ENCODE measurements at regions not wholly inside any gene's neighbourhood (a gene's known extent, or its start where the extent isn't known, plus 50 kb on each side); places are given as distances from the start of the nearest gene placed in this dataset.

DNA sequence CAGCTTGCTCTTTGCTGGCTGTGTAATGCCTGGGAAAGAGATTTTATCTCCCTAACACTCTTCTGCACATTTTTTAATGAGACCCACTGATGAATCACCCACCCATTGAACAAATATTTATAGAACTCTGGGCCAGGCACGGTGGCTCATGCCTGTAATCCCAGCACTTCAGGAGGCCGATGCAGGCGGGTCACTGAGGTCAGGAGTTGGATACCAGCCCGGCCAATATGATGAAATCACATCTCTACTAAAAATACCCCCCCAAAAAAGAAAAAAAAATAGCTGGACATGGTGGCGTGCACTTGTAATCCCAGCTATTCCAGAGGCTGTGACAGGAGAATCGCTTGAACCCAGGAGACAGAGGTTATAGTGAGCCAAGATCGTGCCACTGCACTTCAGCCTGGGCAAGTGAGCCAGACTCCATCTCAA lies 82.1 kb upstream of the SIRPA start:
- no peak overlapping the region for H3K27ac ChIP-seq (ENCODE audit: low read depth in 2 of 2, low read length in 1 of 2)
- H3K4me3 ChIP-seq (ENCODE audit: low read depth in 1 of 2, low read length in 2 of 2): no peak overlapping the region
- no peaks in the 10 kb centered on the region for H3K27me3 ChIP-seq (ENCODE audit: control insufficient read depth in 1 of 2, insufficient read depth in 2 of 2, low read length in 2 of 2)
- 30 to 36% methylated on average over 7 of the region's 7 CpGs for WGBS, 2 donors
- H3K9me3 ChIP-seq (ENCODE audit: control insufficient read depth in 2 of 2, insufficient read depth in 1 of 2, low read depth in 1 of 2, low read length in 1 of 2): no peaks in the 10 kb centered on the region
- H3K36me3 ChIP-seq (ENCODE audit: control insufficient read depth in 2 of 2, insufficient read depth in 2 of 2, low read length in 1 of 2): no peaks in the 10 kb centered on the region
- peaks cover 0 to 7% of the 10 kb centered on the region in 2 donors for H3K4me1 ChIP-seq (ENCODE audit: control insufficient read depth in 2 of 2, insufficient read depth in 2 of 2, low read length in 1 of 2)

DNA sequence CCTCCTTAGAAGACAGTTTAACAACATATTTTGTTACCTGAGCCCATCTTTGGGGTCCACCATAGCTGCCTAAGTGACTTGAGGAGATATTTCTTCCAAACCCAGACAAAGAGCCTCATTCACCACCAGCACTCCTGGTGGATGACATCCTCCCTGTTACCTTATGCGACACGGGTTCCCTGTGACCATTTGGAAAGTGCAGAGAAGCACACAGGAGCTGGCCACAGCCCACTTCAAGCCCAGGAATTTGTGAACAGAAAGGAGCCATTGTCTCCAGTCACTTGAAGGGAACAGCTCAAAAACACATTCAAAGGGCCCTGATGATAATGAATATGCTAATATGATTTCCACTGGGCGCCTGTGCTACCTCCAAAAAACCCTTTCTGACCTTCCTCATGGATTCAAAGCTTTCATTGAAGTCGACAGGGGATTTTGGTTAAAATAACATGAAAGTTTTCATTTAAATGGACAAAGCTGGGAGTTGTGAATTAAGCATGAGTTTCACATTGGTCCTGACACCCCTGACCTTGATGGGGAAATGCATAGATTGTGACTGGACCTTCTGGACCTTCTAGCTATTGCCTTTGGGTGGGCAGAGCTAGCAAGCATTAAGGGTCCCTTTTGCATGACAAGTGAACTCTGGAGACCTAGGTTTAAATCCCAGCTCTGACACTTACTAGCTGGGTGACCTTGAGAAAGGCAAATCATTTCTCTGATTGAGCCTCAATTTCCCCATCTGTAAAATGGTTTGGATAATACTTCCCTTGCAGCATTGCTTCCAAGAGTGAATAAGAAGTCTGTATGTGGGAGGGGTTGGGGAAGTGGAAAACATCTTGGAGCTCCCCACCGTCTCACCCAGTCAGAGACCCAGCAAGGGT lies 83.3 kb upstream of the SIRPA start:
- Histone ChIP-seq H3K4me1 (ENCODE audit: control insufficient read depth in 2 of 2, insufficient read depth in 2 of 2, low read length in 1 of 2) (peaks cover 0 to 7% of the 10 kb centered on the region in 2 donors), H3K27me3 (ENCODE audit: control insufficient read depth in 1 of 2, insufficient read depth in 2 of 2, low read length in 2 of 2) (no peaks in the 10 kb centered on the region), H3K4me3 (ENCODE audit: low read depth in 1 of 2, low read length in 2 of 2) (no peak overlapping the region), H3K36me3 (ENCODE audit: control insufficient read depth in 2 of 2, insufficient read depth in 2 of 2, low read length in 1 of 2) (no peaks in the 10 kb centered on the region), H3K9me3 (ENCODE audit: control insufficient read depth in 2 of 2, insufficient read depth in 1 of 2, low read depth in 1 of 2, low read length in 1 of 2) (no peaks in the 10 kb centered on the region), H3K27ac (ENCODE audit: low read depth in 2 of 2, low read length in 1 of 2) (peak overlapping the region; percentile 30 to 56)
- 63 to 71% methylated on average over 5 of the region's 5 CpGs for WGBS, 2 donors

DNA sequence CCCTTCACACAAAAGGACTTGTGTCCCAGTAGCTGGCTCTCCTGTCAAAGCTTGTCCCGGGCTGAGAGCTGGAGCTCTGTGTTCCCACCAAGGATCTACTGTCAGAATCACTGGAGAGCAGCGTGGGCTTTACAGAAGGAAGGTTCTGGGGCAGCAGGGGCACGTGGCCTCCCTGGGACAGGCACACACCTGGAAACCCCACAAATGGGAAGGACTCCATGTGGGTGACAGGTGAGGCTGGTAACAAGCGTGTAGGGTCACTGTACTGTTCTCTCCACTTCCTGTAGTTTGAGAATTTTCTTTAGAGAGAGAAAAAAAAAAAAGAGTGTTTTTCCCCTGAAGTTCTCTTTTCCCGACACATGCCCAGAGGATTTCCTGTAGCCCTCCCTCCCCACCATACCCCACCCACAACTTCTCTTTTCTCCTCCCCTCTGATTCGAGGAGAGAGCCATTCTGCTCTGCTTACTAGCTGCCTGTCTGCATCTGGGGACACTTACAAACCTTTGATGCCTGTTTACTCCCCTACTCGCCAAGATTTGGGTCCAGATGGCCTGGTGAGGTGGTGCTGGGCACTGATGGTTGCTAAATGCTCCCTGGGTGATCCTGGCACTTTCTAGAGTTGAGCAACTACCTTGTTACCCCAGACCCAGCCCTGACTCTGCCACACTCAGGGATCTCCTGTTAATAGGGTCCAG lies 84.1 kb upstream of the SIRPA start:
- Histone ChIP-seq H3K4me1 (ENCODE audit: control insufficient read depth in 2 of 2, insufficient read depth in 2 of 2, low read length in 1 of 2) (peaks cover 0 to 3% of the 10 kb centered on the region in 2 donors), H3K36me3 (ENCODE audit: control insufficient read depth in 2 of 2, insufficient read depth in 2 of 2, low read length in 1 of 2) (no peaks in the 10 kb centered on the region), H3K9me3 (ENCODE audit: control insufficient read depth in 2 of 2, insufficient read depth in 1 of 2, low read depth in 1 of 2, low read length in 1 of 2) (no peaks in the 10 kb centered on the region), H3K27ac (ENCODE audit: low read depth in 2 of 2, low read length in 1 of 2) (peak overlapping the region; percentile 30 to 56), H3K4me3 (ENCODE audit: low read depth in 1 of 2, low read length in 2 of 2) (no peak overlapping the region), H3K27me3 (ENCODE audit: control insufficient read depth in 1 of 2, insufficient read depth in 2 of 2, low read length in 2 of 2) (no peaks in the 10 kb centered on the region)
- WGBS, 2 donors: 21 to 27% methylated on average over 7 of the region's 7 CpGs

GRCh38 chr20:1810572-1810925 lies 84.7 kb upstream of the SIRPA start:
- no peak overlapping the region for H3K4me3 ChIP-seq (ENCODE audit: low read depth in 1 of 2, low read length in 2 of 2)
- no peak overlapping the region for H3K27ac ChIP-seq (ENCODE audit: low read depth in 2 of 2, low read length in 1 of 2)
- no peaks in the 10 kb centered on the region for H3K36me3 ChIP-seq (ENCODE audit: control insufficient read depth in 2 of 2, insufficient read depth in 2 of 2, low read length in 1 of 2)
- 59 to 60% methylated on average over 5 of the region's 5 CpGs for WGBS, 2 donors
- no peaks in the 10 kb centered on the region for H3K27me3 ChIP-seq (ENCODE audit: control insufficient read depth in 1 of 2, insufficient read depth in 2 of 2, low read length in 2 of 2)
- H3K9me3 ChIP-seq (ENCODE audit: control insufficient read depth in 2 of 2, insufficient read depth in 1 of 2, low read depth in 1 of 2, low read length in 1 of 2): no peaks in the 10 kb centered on the region
- H3K4me1 ChIP-seq (ENCODE audit: control insufficient read depth in 2 of 2, insufficient read depth in 2 of 2, low read length in 1 of 2): peaks cover 0 to 3% of the 10 kb centered on the region in 2 donors

GRCh38 chr20:1809611-1810510 lies 85.3 kb upstream of the SIRPA start:
- Histone ChIP-seq H3K27me3 (ENCODE audit: control insufficient read depth in 1 of 2, insufficient read depth in 2 of 2, low read length in 2 of 2) (no peaks in the 10 kb centered on the region), H3K4me1 (ENCODE audit: control insufficient read depth in 2 of 2, insufficient read depth in 2 of 2, low read length in 1 of 2) (peaks cover 0 to 8% of the 10 kb centered on the region in 2 donors), H3K36me3 (ENCODE audit: control insufficient read depth in 2 of 2, insufficient read depth in 2 of 2, low read length in 1 of 2) (no peaks in the 10 kb centered on the region), H3K4me3 (ENCODE audit: low read depth in 1 of 2, low read length in 2 of 2) (no peak overlapping the region), H3K9me3 (ENCODE audit: control insufficient read depth in 2 of 2, insufficient read depth in 1 of 2, low read depth in 1 of 2, low read length in 1 of 2) (no peaks in the 10 kb centered on the region), H3K27ac (ENCODE audit: low read depth in 2 of 2, low read length in 1 of 2) (no peak overlapping the region)
- 81 to 85% methylated on average over 10 of the region's 10 CpGs for WGBS, 2 donors

- no peaks in the 10 kb centered on the region for H3K27me3 ChIP-seq (ENCODE audit: control insufficient read depth in 1 of 2, insufficient read depth in 2 of 2, low read length in 2 of 2)
- no peak overlapping the region for H3K27ac ChIP-seq (ENCODE audit: low read depth in 2 of 2, low read length in 1 of 2)
- H3K4me1 ChIP-seq (ENCODE audit: control insufficient read depth in 2 of 2, insufficient read depth in 2 of 2, low read length in 1 of 2): peaks cover 0 to 15% of the 10 kb centered on the region in 2 donors
- no peaks in the 10 kb centered on the region for H3K9me3 ChIP-seq (ENCODE audit: control insufficient read depth in 2 of 2, insufficient read depth in 1 of 2, low read depth in 1 of 2, low read length in 1 of 2)
- no peaks in the 10 kb centered on the region for H3K36me3 ChIP-seq (ENCODE audit: control insufficient read depth in 2 of 2, insufficient read depth in 2 of 2, low read length in 1 of 2)
- WGBS, 2 donors: 50 to 70% methylated on average over 2 of the region's 2 CpGs
- no peak overlapping the region for H3K4me3 ChIP-seq (ENCODE audit: low read depth in 1 of 2, low read length in 2 of 2)
Measured at GRCh38 chr20:1809131-1809572, 86.1 kb upstream of the SIRPA start.

- Histone ChIP-seq H3K27ac (ENCODE audit: low read depth in 2 of 2, low read length in 1 of 2) (no peak overlapping the region), H3K27me3 (ENCODE audit: control insufficient read depth in 1 of 2, insufficient read depth in 2 of 2, low read length in 2 of 2) (no peaks in the 10 kb centered on the region), H3K36me3 (ENCODE audit: control insufficient read depth in 2 of 2, insufficient read depth in 2 of 2, low read length in 1 of 2) (no peaks in the 10 kb centered on the region), H3K4me1 (ENCODE audit: control insufficient read depth in 2 of 2, insufficient read depth in 2 of 2, low read length in 1 of 2) (peaks cover 0 to 15% of the 10 kb centered on the region in 2 donors), H3K4me3 (ENCODE audit: low read depth in 1 of 2, low read length in 2 of 2) (no peak overlapping the region), H3K9me3 (ENCODE audit: control insufficient read depth in 2 of 2, insufficient read depth in 1 of 2, low read depth in 1 of 2, low read length in 1 of 2) (no peaks in the 10 kb centered on the region)
- 75 to 81% methylated on average over 6 of the region's 6 CpGs for WGBS, 2 donors
Measured at GRCh38 chr20:1808101-1808500, 87.1 kb upstream of the SIRPA start.

GRCh38 chr20:1807394-1807793 lies 87.8 kb upstream of the SIRPA start:
- WGBS, 2 donors: 71 to 72% methylated on average over 7 of the region's 7 CpGs
- H3K4me3 ChIP-seq (ENCODE audit: low read depth in 1 of 2, low read length in 2 of 2): no peak overlapping the region
- H3K9me3 ChIP-seq (ENCODE audit: control insufficient read depth in 2 of 2, insufficient read depth in 1 of 2, low read depth in 1 of 2, low read length in 1 of 2): no peaks in the 10 kb centered on the region
- H3K4me1 ChIP-seq (ENCODE audit: control insufficient read depth in 2 of 2, insufficient read depth in 2 of 2, low read length in 1 of 2): peaks cover 0 to 18% of the 10 kb centered on the region in 2 donors
- no peak overlapping the region for H3K27ac ChIP-seq (ENCODE audit: low read depth in 2 of 2, low read length in 1 of 2)
- no peaks in the 10 kb centered on the region for H3K36me3 ChIP-seq (ENCODE audit: control insufficient read depth in 2 of 2, insufficient read depth in 2 of 2, low read length in 1 of 2)
- no peaks in the 10 kb centered on the region for H3K27me3 ChIP-seq (ENCODE audit: control insufficient read depth in 1 of 2, insufficient read depth in 2 of 2, low read length in 2 of 2)

DNA sequence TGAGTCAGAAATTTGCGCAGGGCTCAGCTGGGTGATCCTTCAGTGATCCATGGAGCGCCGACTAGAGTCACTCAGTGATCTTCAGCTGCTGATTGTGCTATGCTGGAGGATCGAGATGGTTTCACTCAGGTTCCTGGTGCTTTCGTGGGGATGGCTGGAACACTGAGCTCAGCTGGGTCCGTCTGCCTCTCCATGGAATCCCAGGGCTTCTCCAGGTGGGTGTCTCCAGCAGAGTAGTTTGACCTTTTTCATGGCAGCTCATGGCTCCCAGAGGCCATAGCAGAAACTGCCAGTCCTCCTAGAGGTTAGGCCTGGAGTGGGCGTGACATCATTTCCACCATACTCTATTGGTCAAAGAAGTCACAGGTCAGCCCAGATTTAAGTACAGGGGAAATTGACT lies 88.8 kb upstream of the SIRPA start:
- Histone ChIP-seq H3K27me3 (ENCODE audit: control insufficient read depth in 1 of 2, insufficient read depth in 2 of 2, low read length in 2 of 2) (no peaks in the 10 kb centered on the region), H3K4me3 (ENCODE audit: low read depth in 1 of 2, low read length in 2 of 2) (no peak overlapping the region), H3K36me3 (ENCODE audit: control insufficient read depth in 2 of 2, insufficient read depth in 2 of 2, low read length in 1 of 2) (no peaks in the 10 kb centered on the region), H3K27ac (ENCODE audit: low read depth in 2 of 2, low read length in 1 of 2) (peak overlapping the region in 1 of 2 donors; percentile 3), H3K4me1 (ENCODE audit: control insufficient read depth in 2 of 2, insufficient read depth in 2 of 2, low read length in 1 of 2) (peaks cover 0 to 17% of the 10 kb centered on the region in 2 donors), H3K9me3 (ENCODE audit: control insufficient read depth in 2 of 2, insufficient read depth in 1 of 2, low read depth in 1 of 2, low read length in 1 of 2) (no peaks in the 10 kb centered on the region)
- 90 to 93% methylated on average over 7 of the region's 7 CpGs for WGBS, 2 donors

Measured in esophagus (tissue), 2 donors.